HG03060 (cell line): ENCODE measurements at regions not wholly inside any gene's neighbourhood (a gene's known extent, or its start where the extent isn't known, plus 50 kb on each side); places are given as distances from the start of the nearest gene placed in this dataset.
"Not testable (repeated sequence)": the region's sequence is repeated elsewhere in the genome, so short reads cannot be mapped to it uniquely, and the experiment has no call there.

ENCODE experiments used
- ATAC-seq: cut with Tn5 transposase; IDR thresholded peaks from one replicate; pipeline ENCODE4 v1.9.1; 2021; ENCODE audit warnings: low read depth, moderate number of reproducible peaks; ENCODE audit not compliant: unreplicated experiment

- not testable (repeated sequence) for ATAC-seq
Observed at GRCh38 chr2:87476223-87476872, 271.5 kb upstream of the PLGLB2 start.

DNA sequence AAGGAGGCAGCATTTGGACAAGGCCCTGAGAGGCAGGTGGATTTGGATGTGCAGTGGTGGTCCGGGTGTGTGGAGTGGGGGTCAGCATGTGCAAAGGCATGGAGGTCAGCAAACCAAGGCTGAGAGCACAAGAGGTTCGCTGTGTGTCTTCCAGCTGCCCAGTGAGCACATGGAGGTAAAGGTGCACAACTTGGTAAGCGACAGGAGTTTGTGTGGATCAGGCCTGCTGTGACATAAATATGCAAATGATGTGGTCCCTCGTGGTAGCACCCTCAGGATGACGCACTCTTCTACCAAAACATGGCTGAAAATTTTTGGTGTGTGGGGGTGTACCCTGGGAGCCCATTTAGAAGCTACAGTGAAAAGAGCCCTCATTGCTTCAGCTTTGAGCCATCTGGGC is 271.0 kb upstream of the PLGLB2 start:
- not testable (repeated sequence) for ATAC-seq

GRCh38 chr2:87477669-87478428 is 270.0 kb upstream of the PLGLB2 start:
- not testable (repeated sequence) for ATAC-seq

- not testable (repeated sequence) for ATAC-seq
Observed at GRCh38 chr2:87478911-87479310, 269.0 kb upstream of the PLGLB2 start.

DNA sequence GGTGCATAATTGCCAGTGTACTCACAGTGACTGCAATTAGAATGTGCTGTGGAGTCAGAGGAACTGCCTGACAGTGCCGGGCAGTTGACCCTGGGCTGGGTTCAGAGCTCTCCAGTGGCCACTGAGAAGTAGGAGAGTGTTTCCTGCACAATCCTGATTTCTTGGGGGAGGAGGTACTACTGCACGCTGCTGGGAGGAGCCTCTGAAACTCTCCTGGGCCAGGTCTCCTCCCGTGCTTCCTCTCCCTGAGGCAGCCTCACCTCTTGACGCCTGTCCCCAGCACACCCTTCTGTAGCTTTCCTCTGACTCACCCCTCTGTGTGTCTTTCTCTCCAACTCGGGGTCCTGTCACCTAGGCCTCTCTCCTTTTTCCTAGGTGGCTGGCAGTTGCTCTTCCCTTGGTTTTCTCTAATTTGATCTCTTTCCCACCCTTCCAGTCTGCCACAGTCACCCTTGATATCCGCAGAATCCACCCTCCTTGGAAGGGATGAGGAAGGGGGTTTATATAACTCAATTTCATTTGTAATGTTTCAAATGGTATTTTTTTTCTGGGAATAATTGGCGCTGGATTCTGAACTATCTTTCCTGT is 264.7 kb upstream of the PLGLB2 start:
- not testable (repeated sequence) for ATAC-seq

- not testable (repeated sequence) for ATAC-seq
Observed at GRCh38 chr2:87484363-87484762, 263.5 kb upstream of the PLGLB2 start.

DNA sequence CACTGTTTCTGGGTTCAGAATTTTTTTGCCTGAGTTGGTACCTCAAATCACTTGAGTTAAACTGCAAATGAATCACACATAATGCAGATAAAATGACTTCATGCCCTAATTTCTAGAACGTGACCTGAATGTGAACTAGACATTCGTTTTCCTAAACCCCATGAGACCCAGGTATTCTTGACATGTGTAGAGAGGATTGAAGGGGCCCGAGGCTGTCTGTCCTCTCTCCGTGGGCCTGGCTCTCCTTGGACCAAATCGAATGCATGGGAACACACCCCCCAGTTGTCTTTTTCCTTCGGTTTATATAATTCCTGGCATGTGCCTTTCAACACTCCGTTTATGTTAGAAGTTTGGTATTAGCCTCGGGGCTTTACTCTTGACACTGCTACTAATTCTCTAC is 262.4 kb upstream of the PLGLB2 start:
- ATAC-seq, result not testable (repeated sequence)

DNA sequence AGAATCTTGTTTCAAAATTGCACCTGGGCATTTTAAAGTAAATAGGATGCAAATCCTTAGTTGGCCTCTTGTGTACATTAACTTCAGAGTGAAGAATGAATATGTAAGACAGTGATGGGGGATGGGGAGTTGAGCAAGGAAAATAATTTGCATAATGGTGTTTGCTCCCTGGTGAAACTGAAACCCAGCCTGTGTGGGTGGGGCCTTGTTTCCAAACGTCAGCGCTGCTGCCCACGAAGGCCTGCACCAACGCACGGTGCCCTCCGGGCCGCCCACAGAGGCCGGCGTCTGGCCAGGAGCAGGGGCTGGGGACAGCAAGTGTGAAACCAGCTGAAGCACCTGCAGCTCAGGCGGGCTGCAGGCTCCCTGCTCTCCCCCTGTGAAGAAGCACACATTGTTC is 262.0 kb upstream of the PLGLB2 start:
- ATAC-seq, result peak; percentile 92

DNA sequence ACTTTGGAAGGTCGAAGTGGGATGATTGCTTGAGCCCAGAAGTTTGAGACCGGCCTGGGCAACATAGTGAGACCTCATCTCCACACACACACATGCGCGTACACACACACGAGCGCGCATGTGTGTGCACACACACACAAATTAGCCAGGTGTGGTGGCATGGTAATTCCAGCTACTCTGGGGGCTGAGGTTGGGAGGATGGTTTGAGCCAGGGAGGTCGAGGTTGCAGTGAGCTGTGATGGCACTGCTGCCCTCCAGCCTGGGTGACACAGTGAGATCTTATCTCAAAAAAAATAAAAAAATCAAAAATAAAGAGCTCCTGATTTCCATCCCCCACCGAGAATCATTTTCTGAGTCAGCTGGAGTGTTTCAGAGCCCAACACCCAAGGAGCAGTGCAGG is 261.5 kb upstream of the PLGLB2 start:
- ATAC-seq, result not testable (repeated sequence)

- ATAC-seq, result not testable (repeated sequence)
Observed at GRCh38 chr2:87488021-87488420, 259.9 kb upstream of the PLGLB2 start.

DNA sequence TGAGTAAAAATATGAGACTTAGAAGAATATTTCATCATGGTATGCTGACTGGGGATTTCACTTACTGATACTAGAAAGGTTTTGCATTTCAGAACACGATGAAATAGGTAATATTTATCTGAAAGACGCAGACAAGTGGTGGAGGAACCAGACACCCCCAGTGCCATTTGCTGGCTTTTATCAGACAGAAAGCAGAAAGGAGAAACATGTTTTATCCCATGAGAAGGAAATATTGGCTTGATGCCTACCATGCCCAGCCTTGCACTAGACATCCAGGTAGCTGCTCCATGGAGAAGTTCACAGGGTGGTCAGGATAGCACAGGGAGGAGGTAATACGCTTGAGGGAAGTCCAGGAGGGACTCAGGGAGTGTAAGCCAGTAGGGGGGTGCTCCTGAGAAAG is 258.9 kb upstream of the PLGLB2 start:
- ATAC-seq, result not testable (repeated sequence)

- ATAC-seq, result not testable (repeated sequence)
Observed at GRCh38 chr2:87494846-87495245, 253.0 kb upstream of the PLGLB2 start.

DNA sequence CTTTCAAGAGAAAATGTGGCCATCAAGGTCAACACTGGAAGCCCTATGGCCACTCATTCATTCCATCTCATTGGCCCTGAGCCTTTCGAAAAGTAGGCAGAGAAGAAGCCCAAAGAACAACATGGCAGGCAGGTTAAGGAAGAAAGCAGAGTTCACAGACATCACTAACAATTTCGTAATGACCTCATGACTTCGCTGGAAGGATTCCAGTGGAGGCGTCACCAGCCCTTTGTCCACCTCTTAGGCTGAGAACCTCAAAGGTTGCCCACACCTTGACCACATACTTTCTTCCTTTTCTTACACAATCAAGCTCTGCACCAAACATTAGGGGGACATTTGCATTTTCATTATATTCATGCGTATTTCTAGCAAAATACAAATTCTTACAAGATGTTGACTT is 252.4 kb upstream of the PLGLB2 start:
- ATAC-seq, result not testable (repeated sequence)

DNA sequence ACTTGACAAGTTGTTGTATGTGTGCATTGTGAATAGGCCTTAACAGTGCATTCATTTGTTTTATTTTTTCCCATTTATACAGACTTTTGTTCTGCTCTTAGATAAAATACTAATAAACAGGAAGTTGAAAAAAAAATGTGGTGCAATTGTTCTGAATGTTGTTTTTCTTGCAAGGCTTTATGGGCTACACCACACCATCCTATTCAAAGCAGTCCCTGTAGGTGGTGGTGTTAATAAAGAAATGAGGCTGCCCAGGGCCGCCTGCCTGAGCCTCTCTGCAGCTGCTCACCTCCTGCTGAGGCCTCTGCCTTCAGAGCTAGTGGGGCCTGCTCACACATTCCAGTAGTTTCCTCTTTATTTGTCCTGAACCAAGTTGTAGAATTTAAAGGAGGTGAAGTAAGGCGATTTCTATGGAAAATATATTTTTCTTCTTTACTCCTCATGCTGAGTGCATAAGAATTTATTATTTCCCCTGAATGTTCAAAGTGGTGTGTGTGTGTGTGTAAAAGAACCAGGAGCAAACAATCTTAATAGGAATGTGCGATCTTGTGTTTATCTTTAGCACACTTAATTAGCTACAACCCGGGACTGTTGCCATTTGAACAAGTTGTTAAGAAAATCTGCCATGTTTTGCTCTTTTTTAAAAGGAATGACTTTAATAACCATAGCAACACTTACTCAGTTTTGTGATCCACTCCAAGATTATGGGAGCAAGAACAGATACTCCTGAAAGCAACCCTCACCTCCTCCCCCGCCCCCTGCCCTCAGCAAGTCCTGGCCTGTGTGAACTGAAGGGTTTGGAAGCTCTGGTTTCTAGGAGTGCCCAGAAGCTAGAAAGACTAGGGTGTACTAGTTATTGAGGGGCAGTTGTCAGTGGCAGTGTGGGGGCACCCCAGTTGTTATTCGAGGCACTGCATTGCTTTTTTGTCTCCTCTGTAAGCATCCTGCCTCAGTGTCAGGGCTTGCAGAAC is 251.6 kb upstream of the PLGLB2 start:
- ATAC-seq, result peak; percentile 76

GRCh38 chr2:87497135-87497534 is 250.8 kb upstream of the PLGLB2 start:
- ATAC-seq, result not testable (repeated sequence)

DNA sequence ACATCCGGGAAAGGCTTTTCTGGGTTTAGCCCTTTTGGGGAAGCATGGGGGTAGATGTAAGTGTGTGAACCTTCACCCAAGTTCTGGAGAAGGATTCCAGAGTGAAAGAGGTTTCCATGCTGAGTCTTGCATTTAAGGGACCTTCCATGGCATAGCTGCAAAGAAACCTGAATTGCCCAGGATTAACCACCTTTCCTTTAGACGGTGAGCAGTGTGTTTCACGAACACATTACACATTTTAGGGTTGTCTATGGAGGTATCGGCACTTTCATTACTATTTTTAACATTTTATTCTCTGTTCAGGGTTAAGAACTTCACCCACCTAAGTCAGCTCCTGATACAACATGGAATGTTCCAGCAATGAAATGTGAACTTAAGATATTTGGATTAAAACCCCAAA is 250.2 kb upstream of the PLGLB2 start:
- not testable (repeated sequence) for ATAC-seq

DNA sequence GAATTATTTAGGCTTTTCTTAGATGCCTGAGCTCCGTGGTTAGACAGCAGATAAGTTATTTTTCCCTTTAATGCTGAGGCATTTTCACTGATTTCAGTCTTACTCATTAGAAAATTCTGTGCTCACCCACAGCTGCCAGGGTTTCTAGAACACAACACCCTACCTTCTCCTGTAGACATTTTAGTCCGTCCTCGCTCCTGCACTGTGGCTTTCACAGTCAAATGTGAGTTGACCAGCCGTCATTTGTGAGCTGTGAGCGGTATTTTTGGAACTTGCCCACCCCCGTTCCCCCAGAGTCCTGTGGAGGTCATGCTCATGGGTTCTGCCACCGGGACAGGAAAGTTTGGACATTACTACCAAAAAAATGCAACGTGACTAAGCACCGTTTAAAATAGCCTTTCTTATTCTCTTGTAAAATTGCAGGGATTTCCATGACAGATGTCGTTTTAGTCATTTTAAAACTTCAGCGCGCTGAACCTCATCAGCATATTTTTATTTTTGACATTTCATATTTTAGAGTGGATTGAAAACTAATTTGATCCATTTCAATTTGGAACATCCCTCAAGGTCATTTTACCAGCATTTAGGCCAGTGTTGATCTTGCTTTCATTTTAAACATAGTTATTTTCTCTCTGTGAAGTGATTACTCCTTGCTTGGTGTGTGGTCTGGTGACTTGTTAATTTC is 249.6 kb upstream of the PLGLB2 start:
- ATAC-seq, result not testable (repeated sequence)

GRCh38 chr2:87498854-87499238 is 249.0 kb upstream of the PLGLB2 start:
- ATAC-seq, result not testable (repeated sequence)

GRCh38 chr2:87499860-87500259 is 248.0 kb upstream of the PLGLB2 start:
- ATAC-seq, result not testable (repeated sequence)

DNA sequence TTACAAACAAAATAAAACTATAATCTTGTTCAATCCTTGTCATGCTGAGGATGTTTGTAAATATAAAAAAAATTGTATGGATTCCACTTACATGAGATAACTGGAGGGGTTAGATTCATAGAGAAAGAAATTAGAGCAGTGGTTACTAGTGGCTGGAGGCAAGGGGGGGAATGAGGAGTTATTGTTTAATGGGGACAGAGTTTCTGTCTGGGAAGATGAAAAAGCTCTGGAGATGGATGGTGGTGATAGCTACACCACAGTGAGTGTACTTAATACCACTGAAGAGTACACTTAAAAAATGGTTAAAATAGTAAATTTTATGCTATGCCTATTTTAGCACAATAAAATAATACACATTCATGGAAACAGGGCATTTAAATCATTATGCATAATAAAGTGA is 247.5 kb upstream of the PLGLB2 start:
- ATAC-seq, result not testable (repeated sequence)
